ENCODE measurements at regions not wholly inside any gene's neighbourhood (a gene's known extent, or its start where the extent isn't known, plus 50 kb on each side); places are given as distances from the start of the nearest gene placed in this dataset.

DNA sequence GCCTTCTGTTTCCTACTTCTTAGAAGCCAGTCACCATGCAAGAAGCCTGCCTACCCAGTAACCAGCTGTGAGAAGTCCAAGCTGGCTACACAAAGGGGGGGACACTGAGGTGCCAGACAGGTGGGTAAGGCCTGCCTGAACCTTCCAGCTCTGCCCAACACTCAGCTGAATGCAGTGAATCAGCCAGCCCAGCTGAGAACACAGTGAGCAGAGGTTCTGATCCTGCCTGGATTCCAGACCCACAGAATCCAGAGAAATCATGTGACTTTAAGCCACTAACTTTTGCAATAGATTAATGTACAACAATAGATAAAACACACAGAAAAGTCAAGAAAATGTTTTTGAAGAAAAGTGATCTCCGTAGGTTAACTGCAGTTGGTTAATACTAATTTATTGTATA lies 151.7 kb downstream of the EFNB2 start:
- no peak for DNase-seq (ENCODE audit: extremely low read depth in 1 of 2, low read depth in 1 of 2)

DNA sequence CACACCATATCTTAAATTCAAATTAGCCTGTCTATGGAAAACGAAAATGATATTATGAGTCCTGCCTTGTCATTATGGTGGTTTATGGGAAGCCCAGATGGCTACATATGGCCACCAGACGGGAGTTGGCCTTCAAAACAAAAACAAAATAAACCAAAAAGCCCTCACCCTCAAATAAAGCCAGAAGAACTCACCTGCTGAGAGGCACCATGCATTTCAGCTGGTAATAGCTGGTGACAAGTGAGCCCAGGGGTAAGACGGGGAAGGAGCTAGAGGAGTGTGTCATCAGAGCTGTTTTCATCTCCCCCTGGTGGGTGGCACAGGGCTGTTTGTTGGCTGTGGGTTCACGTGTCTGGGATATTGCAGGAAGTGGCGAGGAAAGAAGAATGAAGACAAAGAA lies 152.9 kb downstream of the EFNB2 start:
- DNase-seq (ENCODE audit: extremely low read depth in 1 of 2, low read depth in 1 of 2): no peak

DNA sequence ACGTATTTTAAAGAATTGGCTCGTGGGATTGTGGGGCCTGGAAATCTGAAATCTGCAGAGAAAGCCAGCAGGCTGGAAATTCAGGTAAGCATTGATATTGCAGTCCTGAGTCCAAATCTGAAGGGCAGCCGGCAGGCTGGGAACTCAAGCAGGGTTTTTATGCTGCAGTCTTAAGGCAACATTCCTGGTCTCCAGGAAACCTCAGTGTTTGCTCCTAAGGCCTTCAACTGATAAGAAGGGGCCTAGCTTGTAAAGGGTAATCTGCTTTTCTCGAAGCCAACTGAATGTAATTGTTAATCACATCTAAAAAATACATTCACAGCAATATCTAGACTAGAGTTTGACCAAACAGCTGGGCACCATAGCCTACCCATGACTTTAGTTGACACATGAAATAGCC lies 154.4 kb downstream of the EFNB2 start:
- no peak for DNase-seq (ENCODE audit: extremely low read depth in 1 of 2, low read depth in 1 of 2)

DNA sequence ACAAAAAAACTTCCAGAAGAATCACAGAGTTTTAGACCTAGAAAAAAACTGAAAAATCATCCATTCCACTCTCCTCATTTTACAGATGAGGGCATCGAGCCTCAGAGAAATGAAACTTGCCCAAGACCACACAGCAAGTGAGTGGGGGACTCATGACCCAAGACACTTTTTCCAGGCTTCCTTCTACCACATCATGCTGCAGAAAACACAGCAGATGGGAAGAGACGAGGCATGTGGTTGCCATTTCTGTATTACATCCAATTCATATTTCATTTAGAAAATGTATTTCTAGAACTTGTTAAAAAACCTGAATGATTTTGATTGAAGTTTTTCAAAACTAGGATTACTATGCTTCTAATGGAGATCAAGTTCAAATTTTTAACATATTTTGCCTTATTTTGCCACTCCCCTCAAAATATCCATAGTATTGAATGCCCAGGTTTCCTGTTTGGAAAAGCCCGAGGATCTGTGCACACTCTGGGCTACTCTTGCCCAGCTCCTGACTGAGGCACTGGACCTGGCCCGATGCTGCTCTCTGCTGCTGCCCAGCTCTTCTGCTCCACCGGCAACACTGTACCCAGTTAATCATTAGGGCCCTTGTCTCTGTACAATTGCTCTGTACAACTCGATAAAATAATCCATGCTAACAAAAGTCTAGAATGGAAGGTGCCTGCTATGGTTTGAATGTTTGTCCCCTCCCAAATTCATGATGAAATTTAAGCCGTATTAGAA lies 157.4 kb downstream of the EFNB2 start:
- no peak for DNase-seq (ENCODE audit: extremely low read depth in 1 of 2, low read depth in 1 of 2)

DNA sequence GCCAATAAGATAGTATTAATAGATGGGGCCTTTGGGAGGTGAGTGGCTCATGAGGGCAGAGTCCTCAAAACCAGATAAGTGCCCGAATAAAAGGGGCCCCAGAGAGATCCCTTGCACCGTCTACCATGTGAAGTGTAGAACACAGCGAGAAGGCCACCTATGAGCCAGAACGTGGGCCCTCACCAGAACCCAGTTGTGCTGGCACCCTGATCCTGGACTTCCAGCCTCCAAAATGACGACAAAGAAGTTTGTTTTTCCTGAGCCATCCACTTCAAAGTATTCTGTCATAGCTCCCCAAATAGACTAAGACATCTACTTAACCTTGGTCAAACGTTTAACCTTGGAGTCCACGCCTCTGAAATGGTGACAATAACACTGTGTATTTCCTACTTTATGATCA lies 158.1 kb downstream of the EFNB2 start:
- no peak for DNase-seq (ENCODE audit: extremely low read depth in 1 of 2, low read depth in 1 of 2)

DNA sequence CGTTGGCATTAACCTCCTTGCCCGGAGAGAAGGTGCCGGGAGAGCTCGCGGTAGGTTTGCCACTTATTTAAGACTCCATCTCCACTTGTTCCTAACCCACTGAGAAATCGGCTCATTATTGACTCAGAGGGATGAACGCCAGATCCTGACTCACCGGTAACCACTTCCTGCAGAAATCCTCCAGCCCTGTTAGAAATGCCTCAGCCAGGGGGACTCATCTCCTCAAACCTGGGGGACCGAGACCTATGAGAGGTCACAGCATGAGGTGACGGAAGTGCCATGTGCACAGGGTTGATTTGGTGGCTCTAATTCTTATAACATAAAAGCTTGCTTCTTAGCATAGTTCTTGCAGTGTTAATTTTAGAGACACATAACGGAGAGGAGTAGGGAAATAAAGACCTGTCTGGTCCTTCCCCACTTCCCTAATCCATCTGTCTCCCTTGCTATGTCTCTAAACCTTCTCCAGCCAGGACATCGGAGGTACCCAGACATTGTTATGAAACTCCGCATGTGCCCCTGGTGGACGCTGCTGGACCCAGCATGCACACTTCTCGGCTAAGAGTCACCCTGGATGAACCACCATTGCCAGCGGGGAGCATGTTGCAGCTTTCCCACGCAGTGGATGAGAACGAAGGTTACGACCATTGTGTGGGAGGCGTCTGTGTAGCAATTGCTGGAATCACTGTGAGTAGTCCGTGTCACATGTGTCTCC lies 158.9 kb downstream of the EFNB2 start:
- DNase-seq (ENCODE audit: extremely low read depth in 1 of 2, low read depth in 1 of 2): no peak

DNA sequence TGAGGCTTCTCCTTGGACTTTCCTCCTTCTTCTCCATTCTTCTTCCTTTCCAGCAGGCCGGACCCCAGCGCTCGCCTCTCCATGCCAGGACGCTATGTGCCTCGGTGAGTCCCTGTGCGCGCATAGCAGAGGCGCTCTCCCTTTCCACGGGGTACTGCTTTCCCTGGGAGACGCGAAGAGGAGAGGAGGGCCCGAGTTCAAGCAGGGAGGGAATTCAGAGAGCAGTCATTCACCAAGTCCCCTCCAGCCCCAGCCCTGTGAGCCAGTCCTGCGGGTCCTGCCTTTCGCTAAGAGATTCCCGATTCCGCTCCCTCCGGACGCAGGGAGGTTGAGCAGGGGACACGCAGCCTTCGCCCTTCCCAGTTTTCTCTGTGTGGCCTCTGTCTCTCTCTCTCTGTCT lies 160.4 kb downstream of the EFNB2 start:
- DNase-seq (ENCODE audit: extremely low read depth in 1 of 2, low read depth in 1 of 2): no peak

DNA sequence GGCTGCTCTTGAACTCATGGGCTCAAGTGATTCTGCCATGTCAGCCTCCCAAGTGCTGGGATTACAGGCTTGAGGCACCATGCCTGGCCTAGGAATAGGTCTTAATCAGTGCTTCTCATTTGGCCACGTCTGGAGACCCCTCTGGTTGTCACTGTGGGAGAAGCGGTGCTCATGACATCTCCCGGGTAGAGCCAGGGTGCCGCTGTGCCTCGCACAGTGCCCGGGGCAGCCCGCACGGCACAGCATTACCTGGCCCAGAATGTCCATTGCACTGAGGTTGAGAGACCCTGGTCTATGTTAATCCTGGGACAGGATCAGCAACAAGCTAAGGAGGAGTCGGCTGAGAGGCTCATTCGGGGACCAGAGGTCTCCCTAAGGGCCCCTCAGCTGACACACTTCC lies 160.8 kb downstream of the EFNB2 start:
- DNase-seq (ENCODE audit: extremely low read depth in 1 of 2, low read depth in 1 of 2): no peak

DNA sequence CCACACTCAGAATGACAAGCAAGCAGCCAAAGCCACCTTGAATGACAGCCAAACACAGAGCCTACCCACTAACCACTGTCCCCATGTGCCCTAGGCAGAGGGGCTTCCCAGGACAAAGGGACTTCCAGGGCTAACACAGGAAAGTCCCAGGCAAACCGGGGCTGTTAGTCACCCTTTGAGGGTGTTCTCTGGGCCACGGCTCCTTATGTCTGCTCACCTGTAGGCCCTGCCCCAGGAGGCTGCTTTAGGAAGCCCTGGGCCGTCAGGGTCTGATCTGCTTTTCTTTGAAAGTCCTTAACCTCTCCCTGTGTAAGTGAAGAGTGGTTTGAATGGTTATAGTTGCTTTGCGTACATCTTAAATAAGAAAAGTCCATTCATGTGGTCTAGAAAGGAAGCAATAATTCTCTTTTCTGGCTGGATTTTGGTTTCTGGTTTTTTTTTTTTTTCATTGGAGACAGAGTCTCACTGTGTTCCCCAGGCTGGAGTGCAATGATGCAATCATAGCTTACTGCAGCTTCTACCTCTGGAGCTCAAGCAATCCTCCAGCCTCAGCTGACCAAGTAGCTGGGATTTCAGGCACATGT lies 161.4 kb downstream of the EFNB2 start:
- no peak for DNase-seq (ENCODE audit: extremely low read depth in 1 of 2, low read depth in 1 of 2)

DNA sequence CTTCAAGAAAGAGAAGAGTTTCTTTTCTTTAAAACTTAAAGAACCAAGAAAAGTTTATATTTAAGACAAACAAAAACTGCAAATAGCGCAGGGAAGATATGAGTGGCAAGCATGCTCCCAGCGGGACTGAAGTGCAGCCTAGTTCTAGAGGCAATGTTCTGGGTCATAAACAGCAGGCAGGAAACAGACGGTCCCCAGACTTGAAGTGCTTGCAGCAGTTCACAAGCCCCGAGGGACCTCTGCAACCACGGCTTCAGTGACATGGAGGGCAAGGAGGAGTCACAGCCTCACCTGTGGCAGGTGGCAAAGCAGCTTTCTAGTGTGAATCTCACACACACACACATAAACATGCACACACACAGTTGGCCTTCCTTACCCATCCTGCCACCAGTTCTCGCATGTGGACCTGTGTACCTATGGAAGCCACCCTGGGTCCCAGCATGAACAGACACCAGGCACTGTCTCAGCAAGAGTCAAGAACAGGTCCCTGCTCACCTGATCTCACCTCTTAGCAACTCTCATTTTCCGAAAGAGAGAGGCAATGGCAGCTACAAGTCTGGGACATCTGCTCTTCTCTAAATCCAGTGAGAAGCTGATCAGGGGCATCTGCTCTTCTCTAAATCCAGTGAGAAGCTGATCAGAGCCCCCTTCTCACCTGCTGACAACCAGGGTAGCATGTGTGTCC lies 162.0 kb downstream of the EFNB2 start:
- DNase-seq (ENCODE audit: extremely low read depth in 1 of 2, low read depth in 1 of 2): no peak

DNA sequence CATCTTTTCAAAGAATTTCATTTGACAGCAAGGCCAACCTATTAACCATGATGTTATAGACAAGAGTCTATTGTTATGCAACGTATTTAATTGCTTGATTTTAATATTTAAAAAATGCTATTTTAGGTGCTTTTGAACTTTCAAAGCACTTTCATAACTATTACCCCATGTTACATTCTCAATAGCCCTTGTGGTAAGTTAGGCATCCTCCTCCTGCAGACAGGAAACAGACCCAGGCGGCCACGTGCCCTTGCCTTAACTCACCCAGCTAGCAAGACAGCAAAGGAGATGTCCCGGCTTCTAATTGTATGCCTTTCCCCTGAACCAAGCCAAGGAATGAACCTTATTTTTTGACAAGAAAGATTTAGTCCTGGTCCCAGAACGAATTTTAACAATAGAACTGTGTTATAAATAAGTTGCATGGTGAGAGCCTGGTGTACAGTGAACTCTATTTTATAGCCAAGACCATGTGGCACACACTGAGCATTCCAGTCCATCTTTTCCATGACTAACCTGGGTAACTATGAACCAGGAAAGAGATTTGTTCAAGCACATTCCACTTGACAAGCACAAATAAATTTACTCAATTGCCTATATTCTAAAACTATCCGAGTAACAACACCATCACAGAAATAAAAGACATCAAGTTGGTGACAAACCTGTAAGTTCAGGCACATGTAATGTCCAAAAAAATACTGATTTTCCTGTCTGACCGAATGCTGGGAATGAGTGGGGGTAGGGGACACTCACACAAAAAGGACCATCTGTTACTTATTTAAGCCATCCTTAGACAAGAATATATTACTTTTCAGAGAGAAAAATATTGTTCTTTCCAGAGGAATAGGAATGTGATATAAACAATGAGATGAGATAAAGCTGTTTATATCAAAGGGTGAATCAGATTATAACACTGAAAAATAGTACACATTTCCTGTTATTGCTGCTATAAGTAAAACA lies 163.0 kb downstream of the EFNB2 start:
- DNase-seq (ENCODE audit: extremely low read depth in 1 of 2, low read depth in 1 of 2): no peak

DNA sequence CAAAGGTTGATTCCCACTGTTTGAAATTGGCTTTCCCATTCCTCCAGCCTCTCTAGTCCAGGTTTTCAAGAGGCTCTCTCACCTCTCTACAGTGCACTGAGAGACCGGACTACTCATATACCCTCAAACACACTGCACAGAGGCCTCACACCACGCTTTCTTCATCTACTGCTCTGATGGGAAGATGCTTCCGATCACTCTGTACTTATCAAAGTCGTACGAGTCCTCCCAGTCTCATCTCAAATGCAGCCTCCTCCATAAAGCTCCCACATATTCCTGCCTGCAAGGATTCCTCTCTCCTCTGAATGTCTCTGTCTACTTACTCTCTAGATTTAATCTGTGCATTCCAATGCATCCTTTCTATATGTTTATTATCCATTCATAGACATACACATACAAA lies 164.4 kb downstream of the EFNB2 start:
- DNase-seq (ENCODE audit: extremely low read depth in 1 of 2, low read depth in 1 of 2): no peak

DNA sequence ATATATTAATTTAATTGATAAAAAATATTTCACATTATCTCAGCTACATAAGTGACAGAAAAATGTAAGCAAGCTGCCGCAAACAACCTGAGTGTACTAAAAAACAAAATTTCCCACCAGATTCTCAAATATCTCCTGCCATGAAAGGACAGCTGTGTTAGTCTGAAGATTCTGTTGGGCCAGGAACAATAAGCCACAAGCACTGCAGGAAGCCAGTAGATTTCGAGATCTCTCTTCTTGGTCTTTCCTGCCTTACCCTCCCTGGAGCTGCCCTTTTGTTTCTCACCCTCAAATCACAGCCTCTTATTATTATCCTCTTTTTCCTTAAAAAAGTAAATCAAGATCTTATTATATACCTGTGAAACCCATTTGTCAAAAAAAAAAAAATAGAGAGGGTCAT lies 165.6 kb downstream of the EFNB2 start:
- no peak for DNase-seq (ENCODE audit: extremely low read depth in 1 of 2, low read depth in 1 of 2)

DNA sequence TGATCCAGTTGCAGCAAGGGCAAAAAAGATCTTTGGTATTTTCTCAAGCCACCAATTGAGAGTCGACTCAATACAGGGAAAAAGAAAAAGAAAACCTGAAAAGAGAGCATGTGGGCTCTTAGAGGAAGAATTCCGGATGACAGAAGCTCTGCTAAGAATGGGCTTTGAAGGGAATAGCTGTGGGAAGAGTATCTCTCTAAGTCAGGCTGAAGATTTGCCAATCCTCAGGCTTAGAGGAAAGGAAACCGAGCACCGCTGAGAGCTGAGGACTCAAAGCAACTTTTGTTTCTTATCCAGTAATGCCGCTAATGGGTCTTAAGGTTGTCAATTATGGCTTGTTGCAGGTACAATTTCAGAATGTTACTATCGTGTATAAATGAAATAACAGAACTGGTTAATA lies 166.4 kb downstream of the EFNB2 start:
- no peak for DNase-seq (ENCODE audit: extremely low read depth in 1 of 2, low read depth in 1 of 2)

DNA sequence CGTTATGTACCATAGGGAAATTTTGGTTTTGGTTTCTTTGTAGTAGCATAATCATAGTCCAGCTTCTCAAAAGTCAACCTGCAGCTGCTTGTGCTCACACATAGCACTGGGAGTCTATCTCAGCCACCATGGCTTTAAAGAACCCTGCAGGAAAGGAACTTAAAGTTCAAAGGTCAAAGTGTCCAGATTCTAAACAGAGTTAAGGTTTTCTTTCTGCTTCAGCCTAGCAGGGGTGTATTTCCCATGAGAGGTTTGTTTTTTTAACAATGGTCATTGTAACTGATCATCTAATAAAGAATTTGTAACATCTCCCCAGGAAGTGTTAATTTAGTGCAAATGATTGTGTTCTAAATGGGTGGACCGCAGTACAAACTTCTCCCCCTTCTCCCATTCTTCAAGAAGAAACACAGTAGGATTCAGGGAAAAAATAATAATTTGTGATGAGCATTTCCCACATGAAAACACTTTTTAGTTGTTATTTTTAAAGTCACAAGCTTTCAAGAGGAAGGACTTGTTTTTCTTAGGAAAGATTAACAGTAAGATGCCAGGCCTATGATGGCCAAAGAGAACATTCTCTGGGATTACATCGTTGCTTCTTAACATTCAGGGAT lies 168.0 kb downstream of the EFNB2 start:
- no peak for DNase-seq (ENCODE audit: extremely low read depth in 1 of 2, low read depth in 1 of 2)

DNA sequence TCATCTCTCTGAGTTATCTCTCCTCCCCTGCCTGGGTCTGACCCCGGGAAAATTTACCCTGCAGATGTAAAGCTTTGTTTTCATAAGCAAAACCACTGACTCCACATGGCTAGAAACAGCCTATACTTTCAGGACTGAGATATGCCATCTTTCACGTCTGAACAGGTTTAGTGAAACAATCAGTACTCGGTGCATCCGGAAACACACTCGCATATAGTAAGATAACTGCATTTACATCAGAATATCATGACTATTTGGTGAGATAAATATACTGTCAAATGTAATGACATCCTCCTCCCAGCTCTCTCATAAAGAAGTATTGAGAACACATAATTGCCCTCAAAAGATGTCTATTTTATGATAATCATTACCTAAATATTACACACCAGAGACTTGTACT lies 172.8 kb downstream of the EFNB2 start:
- DNase-seq (ENCODE audit: extremely low read depth in 1 of 2, low read depth in 1 of 2): no peak

DNA sequence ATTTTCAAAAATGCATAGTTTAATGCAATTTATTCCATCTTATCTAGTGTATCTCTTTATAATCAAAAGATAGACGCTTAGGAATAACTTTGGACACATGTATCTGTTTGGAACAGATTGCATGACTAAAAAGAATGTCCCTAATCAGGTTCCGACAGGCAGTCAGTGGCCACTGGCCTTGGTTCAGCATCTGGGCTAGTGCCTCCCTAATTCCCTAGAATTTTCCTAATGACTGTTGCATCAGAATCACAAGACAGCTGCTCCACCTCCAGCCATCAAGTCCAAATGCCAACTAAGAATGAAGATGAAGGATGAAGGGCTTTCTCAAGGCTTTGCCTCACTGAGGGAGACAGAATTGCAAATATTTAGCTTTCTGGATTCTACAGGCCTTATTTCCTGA lies 173.8 kb downstream of the EFNB2 start:
- no peak for DNase-seq (ENCODE audit: extremely low read depth in 1 of 2, low read depth in 1 of 2)

DNA sequence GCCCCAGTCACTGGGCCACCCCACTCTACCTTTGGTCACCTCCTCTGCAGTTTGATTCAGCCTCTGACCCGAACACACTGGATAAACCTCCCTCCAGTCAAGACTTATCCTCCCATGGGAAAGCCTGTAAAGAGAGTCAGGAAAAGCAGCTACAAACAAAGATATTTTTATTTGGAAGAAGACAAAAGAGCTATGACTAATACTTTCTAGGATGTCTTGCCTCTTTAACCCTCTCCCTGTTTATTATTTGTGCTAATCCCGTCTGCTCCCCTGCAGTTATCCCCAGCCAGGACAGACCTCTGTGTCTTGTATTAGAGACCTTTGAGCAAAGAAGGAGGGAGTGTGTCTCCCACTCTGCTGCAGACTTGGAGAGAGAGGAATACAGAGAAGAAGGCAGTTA lies 178.3 kb downstream of the EFNB2 start:
- no peak for DNase-seq (ENCODE audit: extremely low read depth in 1 of 2, low read depth in 1 of 2)

DNA sequence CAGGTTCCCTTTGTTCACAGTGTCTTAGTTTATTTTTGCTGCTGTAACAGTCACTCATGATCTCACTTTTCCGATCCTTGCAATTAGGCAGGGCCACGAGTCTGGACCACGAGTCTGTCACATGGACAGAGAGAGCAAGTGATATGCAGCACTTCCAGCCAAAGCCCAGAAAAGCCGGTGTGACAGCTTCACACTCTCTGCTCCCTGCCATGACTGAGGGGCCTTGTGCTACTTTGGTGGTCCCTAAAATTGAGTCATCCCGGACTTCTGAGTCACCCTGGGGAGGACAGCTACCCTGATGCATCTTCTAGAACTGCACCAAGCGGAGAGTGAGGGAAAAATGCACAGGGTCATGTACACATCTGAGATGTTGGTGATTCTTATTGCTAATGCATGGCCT lies 179.6 kb downstream of the EFNB2 start:
- no peak for DNase-seq (ENCODE audit: extremely low read depth in 1 of 2, low read depth in 1 of 2)

DNA sequence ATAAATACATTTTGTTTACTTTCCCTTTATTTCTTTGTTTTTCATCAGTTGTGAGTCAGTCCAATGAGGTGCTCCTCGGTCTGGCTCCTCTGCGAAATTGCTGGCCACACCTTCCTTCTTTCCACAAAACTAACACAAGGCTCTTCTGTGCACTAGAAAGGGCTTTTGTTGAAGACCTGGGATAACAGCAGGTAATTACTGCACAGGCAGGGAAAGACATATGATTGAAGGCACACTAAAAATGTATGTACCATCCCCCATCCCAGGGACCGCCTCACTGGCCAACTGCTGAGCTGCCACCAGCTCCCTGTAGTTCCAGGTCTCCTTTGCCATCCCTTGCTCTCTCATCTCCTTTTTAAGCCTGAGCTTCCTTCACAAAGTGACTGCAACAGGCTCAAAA lies 180.5 kb downstream of the EFNB2 start:
- DNase-seq (ENCODE audit: extremely low read depth in 1 of 2, low read depth in 1 of 2): no peak
